ENCODE measurements at regions not wholly inside any gene's neighbourhood (a gene's known extent, or its start where the extent isn't known, plus 50 kb on each side); places are given as distances from the start of the nearest gene placed in this dataset.
"Not testable (repeated sequence)": the region's sequence is repeated elsewhere in the genome, so short reads cannot be mapped to it uniquely, and the experiment has no call there.

DNA sequence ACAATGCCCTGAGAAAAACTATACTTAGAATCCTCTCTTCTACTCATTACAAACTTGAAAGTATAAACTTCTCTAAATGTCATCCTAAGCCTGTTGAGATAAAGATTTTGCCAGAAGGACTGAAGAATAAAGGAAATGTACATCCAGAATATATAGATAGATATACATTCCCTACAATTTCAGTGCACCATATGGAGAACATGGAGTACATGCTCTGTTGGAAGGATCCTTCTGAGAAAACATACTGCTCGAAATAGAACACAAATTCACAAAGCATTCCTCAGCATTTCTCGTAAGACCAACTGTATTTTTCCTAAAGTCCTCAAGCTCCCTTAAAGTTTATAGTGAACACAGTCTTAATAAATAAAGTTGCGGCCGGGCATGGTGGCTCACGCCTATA is 69.7 kb upstream of the RASA1 start:
- no peaks in the 10 kb centered on the region for H3K9me3 ChIP-seq (replicated peaks; ENCODE audit: control insufficient read depth, insufficient read depth, low read length)
- no peak for FAIRE-seq
- ChIA-PET CTCF (no interaction called here), POLR2A (no interaction called here)
- no peak overlapping the region for H3K4me2 ChIP-seq (ENCODE audit: insufficient read depth, low read length)
- H3K4me3 ChIP-seq (replicated peaks in 1 of 3; ENCODE audit: insufficient read depth in 1 of 3, low read depth in 1 of 3, low read length in 3 of 3) = no peak overlapping the region
- dilution Hi-C loops (cut with MboI; ENCODE audit: extremely low pct_ligation_motif_present, low sequenced_read_pairs) (no loop called here), intact Hi-C loops (cut with micrococcal nuclease) (no loop called here)
- no peak overlapping the region for H3K27ac ChIP-seq (ENCODE audit: insufficient read depth, low read depth, low read length)
- no TSS peak for BruUV-seq (replicated peaks)
- no peaks in the 10 kb centered on the region for H3K79me2 ChIP-seq (ENCODE audit: control insufficient read depth, insufficient read depth, low read length)
- H3K36me3 ChIP-seq (ENCODE audit: control insufficient read depth in 2 of 2, extremely low read depth in 1 of 2, insufficient read depth in 2 of 2, low read length in 2 of 2) = no peaks in the 10 kb centered on the region
- no peak overlapping the region for H2AFZ ChIP-seq (ENCODE audit: low read depth, low read length)
- TF ChIP-seq, protein P1, sequence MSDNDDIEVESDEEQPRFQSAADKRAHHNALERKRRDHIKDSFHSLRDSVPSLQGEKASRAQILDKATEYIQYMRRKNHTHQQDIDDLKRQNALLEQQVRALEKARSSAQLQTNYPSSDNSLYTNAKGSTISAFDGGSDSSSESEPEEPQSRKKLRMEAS (IDR thresholded peaks at IDR 0.05; ENCODE audit: insufficient read depth, insufficient read length) = no peak
- TF ChIP-seq, protein P2, sequence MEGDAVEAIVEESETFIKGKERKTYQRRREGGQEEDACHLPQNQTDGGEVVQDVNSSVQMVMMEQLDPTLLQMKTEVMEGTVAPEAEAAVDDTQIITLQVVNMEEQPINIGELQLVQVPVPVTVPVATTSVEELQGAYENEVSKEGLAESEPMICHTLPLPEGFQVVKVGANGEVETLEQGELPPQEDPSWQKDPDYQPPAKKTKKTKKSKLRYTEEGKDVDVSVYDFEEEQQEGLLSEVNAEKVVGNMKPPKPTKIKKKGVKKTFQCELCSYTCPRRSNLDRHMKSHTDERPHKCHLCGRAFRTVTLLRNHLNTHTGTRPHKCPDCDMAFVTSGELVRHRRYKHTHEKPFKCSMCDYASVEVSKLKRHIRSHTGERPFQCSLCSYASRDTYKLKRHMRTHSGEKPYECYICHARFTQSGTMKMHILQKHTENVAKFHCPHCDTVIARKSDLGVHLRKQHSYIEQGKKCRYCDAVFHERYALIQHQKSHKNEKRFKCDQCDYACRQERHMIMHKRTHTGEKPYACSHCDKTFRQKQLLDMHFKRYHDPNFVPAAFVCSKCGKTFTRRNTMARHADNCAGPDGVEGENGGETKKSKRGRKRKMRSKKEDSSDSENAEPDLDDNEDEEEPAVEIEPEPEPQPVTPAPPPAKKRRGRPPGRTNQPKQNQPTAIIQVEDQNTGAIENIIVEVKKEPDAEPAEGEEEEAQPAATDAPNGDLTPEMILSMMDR (IDR thresholded peaks at IDR 0.05; ENCODE audit: extremely low read depth in 1 of 2, insufficient read depth in 1 of 2, low read depth in 1 of 2, low read length in 2 of 2) = no peak
- TF ChIP-seq FOS (IDR thresholded peaks at IDR 0.05; ENCODE audit: borderline replicate concordance, insufficient read depth, low read length) (no peak), POLR2A (IDR thresholded peaks at IDR 0.05; ENCODE audit: low read depth, low read length) (no peak), JUN (IDR thresholded peaks at IDR 0.05; ENCODE audit: borderline replicate concordance, insufficient read depth, insufficient read length, low read depth) (no peak), GATA2 (IDR thresholded peaks at IDR 0.05; ENCODE audit: insufficient read depth, insufficient read length, low read depth, low read length) (no peak), MYC (IDR thresholded peaks at IDR 0.05; ENCODE audit: low read depth, low read length) (no peak)
- no peaks in the 10 kb centered on the region for H3K9me1 ChIP-seq (replicated peaks; ENCODE audit: control insufficient read depth, extremely low read depth, insufficient read depth, low read length)
- no peak for DNase-seq (ENCODE audit: low read depth, low spot score)
- peaks cover 25% of the 10 kb centered on the region for H3K4me1 ChIP-seq (ENCODE audit: control insufficient read depth, extremely low read depth, insufficient read depth, low read length)
- no peaks in the 10 kb centered on the region for H4K20me1 ChIP-seq (replicated peaks; ENCODE audit: control insufficient read depth, extremely low read depth, insufficient read depth, low read length)
- H3K9ac ChIP-seq (replicated peaks; ENCODE audit: extremely low read depth, insufficient read depth, low read length) = no peak overlapping the region
- no peaks in the 10 kb centered on the region for H3K27me3 ChIP-seq (ENCODE audit: control insufficient read depth in 2 of 2, insufficient read depth in 2 of 2, low read length in 2 of 2)

DNA sequence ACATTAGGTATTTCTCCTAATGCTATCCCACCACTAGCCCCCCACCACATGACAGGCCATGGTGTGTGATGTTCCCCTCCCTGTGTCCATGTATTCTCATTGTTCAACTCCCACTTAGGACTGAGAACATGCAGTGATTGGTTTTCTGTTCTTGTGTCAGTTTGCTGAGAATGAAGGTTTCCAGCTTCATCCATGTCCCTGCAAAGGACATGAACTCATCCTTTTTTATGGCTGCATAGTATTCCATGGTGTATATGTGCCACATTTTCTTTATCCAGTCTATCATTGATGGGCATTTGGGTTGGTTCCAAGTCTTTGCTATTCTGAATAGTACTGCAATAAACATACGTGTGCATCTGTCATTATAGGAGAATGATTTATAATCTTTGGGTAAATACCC is 68.4 kb upstream of the RASA1 start:
- H3K4me3 ChIP-seq (replicated peaks in 1 of 3; ENCODE audit: insufficient read depth in 1 of 3, low read depth in 1 of 3, low read length in 3 of 3); FAIRE-seq; POLR2A ChIA-PET; DNase-seq (ENCODE audit: low read depth, low spot score); H3K9ac ChIP-seq (replicated peaks; ENCODE audit: extremely low read depth, insufficient read depth, low read length); BruUV-seq (replicated peaks); intact Hi-C loops (cut with micrococcal nuclease); H4K20me1 ChIP-seq (replicated peaks; ENCODE audit: control insufficient read depth, extremely low read depth, insufficient read depth, low read length); H3K36me3 ChIP-seq (ENCODE audit: control insufficient read depth in 2 of 2, extremely low read depth in 1 of 2, insufficient read depth in 2 of 2, low read length in 2 of 2); H3K79me2 ChIP-seq (ENCODE audit: control insufficient read depth, insufficient read depth, low read length); H3K4me2 ChIP-seq (ENCODE audit: insufficient read depth, low read length); H3K27ac ChIP-seq (ENCODE audit: insufficient read depth, low read depth, low read length); CTCF ChIA-PET; H2AFZ ChIP-seq (ENCODE audit: low read depth, low read length); H3K9me3 ChIP-seq (replicated peaks; ENCODE audit: control insufficient read depth, insufficient read depth, low read length); dilution Hi-C loops (cut with MboI; ENCODE audit: extremely low pct_ligation_motif_present, low sequenced_read_pairs); H3K27me3 ChIP-seq (ENCODE audit: control insufficient read depth in 2 of 2, insufficient read depth in 2 of 2, low read length in 2 of 2); H3K9me1 ChIP-seq (replicated peaks; ENCODE audit: control insufficient read depth, extremely low read depth, insufficient read depth, low read length): not testable (repeated sequence)
- peaks cover 20% of the 10 kb centered on the region for H3K4me1 ChIP-seq (ENCODE audit: control insufficient read depth, extremely low read depth, insufficient read depth, low read length)

DNA sequence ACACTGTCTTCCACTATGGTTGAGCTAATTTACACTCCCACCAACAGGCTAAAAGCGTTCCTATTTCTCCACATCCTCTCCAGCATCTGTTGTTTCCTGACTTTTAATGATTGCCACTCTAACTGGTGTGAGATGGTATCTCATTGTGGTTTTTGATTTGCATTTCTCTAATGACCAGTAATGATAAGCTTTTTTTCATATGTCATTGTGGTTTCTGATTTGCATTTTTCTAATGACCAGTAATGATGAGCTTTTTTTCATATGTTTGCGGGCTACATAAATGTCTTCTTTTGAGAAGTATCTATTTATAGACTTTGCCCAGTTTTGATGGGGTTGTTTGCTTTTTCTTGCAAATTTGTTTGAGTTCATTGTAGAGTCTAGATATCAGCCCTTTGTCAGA is 68.0 kb upstream of the RASA1 start:
- DNase-seq (ENCODE audit: low read depth, low spot score); H3K36me3 ChIP-seq (ENCODE audit: control insufficient read depth in 2 of 2, extremely low read depth in 1 of 2, insufficient read depth in 2 of 2, low read length in 2 of 2); FAIRE-seq; BruUV-seq (replicated peaks); dilution Hi-C loops (cut with MboI; ENCODE audit: extremely low pct_ligation_motif_present, low sequenced_read_pairs); H3K79me2 ChIP-seq (ENCODE audit: control insufficient read depth, insufficient read depth, low read length); H4K20me1 ChIP-seq (replicated peaks; ENCODE audit: control insufficient read depth, extremely low read depth, insufficient read depth, low read length); CTCF ChIA-PET; H3K27ac ChIP-seq (ENCODE audit: insufficient read depth, low read depth, low read length); H2AFZ ChIP-seq (ENCODE audit: low read depth, low read length); POLR2A ChIA-PET; intact Hi-C loops (cut with micrococcal nuclease); H3K4me2 ChIP-seq (ENCODE audit: insufficient read depth, low read length); H3K4me3 ChIP-seq (replicated peaks in 1 of 3; ENCODE audit: insufficient read depth in 1 of 3, low read depth in 1 of 3, low read length in 3 of 3); H3K27me3 ChIP-seq (ENCODE audit: control insufficient read depth in 2 of 2, insufficient read depth in 2 of 2, low read length in 2 of 2); H3K9me3 ChIP-seq (replicated peaks; ENCODE audit: control insufficient read depth, insufficient read depth, low read length); H3K9ac ChIP-seq (replicated peaks; ENCODE audit: extremely low read depth, insufficient read depth, low read length); H3K9me1 ChIP-seq (replicated peaks; ENCODE audit: control insufficient read depth, extremely low read depth, insufficient read depth, low read length): not testable (repeated sequence)
- H3K4me1 ChIP-seq (ENCODE audit: control insufficient read depth, extremely low read depth, insufficient read depth, low read length) = peaks cover 16% of the 10 kb centered on the region
